H9 (cell line): ENCODE measurements at regions not wholly inside any gene's neighbourhood (a gene's known extent, or its start where the extent isn't known, plus 50 kb on each side); places are given as distances from the start of the nearest gene placed in this dataset.

Experiments
- DNase-seq: peaks from one replicate; pipeline ENCODE4 v3.0.0-alpha.2; 2017
- H2AFZ ChIP-seq: one replicate; pipeline ENCODE4 v1.6.1; 2013; ENCODE audit warnings: mild to moderate bottlenecking, low read length, control low read depth, moderate library complexity
- H2AK5ac ChIP-seq: 2 replicates; pipeline ENCODE4 v1.6.1; 2013; ENCODE audit warnings: low read length, control low read depth, mixed read lengths; ENCODE audit not compliant: insufficient read length
- H2BK120ac ChIP-seq: one replicate; pipeline ENCODE4 v1.6.1; 2013; ENCODE audit warnings: low read depth, mild to moderate bottlenecking, low read length, control low read depth, inconsistent platforms; ENCODE audit not compliant: poor library complexity, severe bottlenecking
- H2BK12ac ChIP-seq: 2 replicates; pipeline ENCODE4 v1.6.1; 2013; ENCODE audit warnings: low read length, control low read depth, mixed read lengths, low read depth; ENCODE audit not compliant: insufficient read length
- H2BK15ac ChIP-seq: 2 replicates; pipeline ENCODE4 v1.6.1; 2013; ENCODE audit warnings: low read depth, low read length, control low read depth
- H2BK20ac ChIP-seq: one replicate; pipeline ENCODE4 v1.6.1; 2013; ENCODE audit warnings: low read depth, mild to moderate bottlenecking, low read length, control low read depth, inconsistent platforms; ENCODE audit not compliant: poor library complexity, severe bottlenecking
- H2BK5ac ChIP-seq: 2 replicates; pipeline ENCODE4 v1.6.1; 2013; ENCODE audit warnings: low read length, control low read depth, mixed read lengths; ENCODE audit not compliant: insufficient read length
- H3K14ac ChIP-seq: 2 replicates; pipeline ENCODE4 v1.6.1; 2013; ENCODE audit warnings: low read length, control low read depth; ENCODE audit not compliant: insufficient read depth
- H3K18ac ChIP-seq: 2 replicates; pipeline ENCODE4 v1.6.1; 2013; ENCODE audit warnings: low read depth, mild to moderate bottlenecking, mixed read lengths, low read length, control low read depth; ENCODE audit not compliant: insufficient read length
- H3K23ac ChIP-seq: 2 replicates; pipeline ENCODE4 v1.6.1; 2013; ENCODE audit warnings: low read length, control low read depth, mixed read lengths, low read depth; ENCODE audit not compliant: insufficient read length
- H3K23me2 ChIP-seq: 2 replicates; pipeline ENCODE4 v1.6.1; 2013; ENCODE audit warnings: low read depth, mild to moderate bottlenecking, mixed read lengths, low read length, control low read depth; ENCODE audit not compliant: insufficient read length, poor library complexity, severe bottlenecking
- H3K27ac ChIP-seq: 2 replicates; pipeline ENCODE4 v1.5.1; 2013; ENCODE audit warnings: low read length, control low read depth, mixed read lengths, low read depth; ENCODE audit not compliant: insufficient read length
- H3K27me3 ChIP-seq: 2 replicates; pipeline ENCODE4 v1.6.1; 2013; ENCODE audit warnings: low read length, control low read depth, inconsistent platforms; ENCODE audit not compliant: insufficient read depth
- H3K4ac ChIP-seq: 2 replicates; pipeline ENCODE4 v1.6.1; 2013; ENCODE audit warnings: low read depth, mild to moderate bottlenecking, control low read depth, inconsistent platforms, low read length, moderate library complexity
- H3K4me1 ChIP-seq: 2 replicates; pipeline ENCODE4 v1.6.1; 2013; ENCODE audit warnings: low read length, control low read depth, inconsistent platforms; ENCODE audit not compliant: insufficient read depth
- H3K4me2 ChIP-seq: 2 replicates; pipeline ENCODE4 v1.6.1; 2013; ENCODE audit warnings: low read length, control low read depth, mixed read lengths; ENCODE audit not compliant: insufficient read length, insufficient read depth
- H3K56ac ChIP-seq: 2 replicates; pipeline ENCODE4 v1.6.1; 2013; ENCODE audit warnings: low read depth, mild to moderate bottlenecking, mixed read lengths, low read length, control low read depth; ENCODE audit not compliant: insufficient read length
- H3K79me1 ChIP-seq: 2 replicates; pipeline ENCODE4 v1.6.1; 2013; ENCODE audit warnings: low read depth, mild to moderate bottlenecking, moderate library complexity, low read length, control low read depth, inconsistent platforms; ENCODE audit not compliant: insufficient read depth, poor library complexity, severe bottlenecking
- H3K79me2 ChIP-seq: 2 replicates; pipeline ENCODE4 v1.6.1; 2013; ENCODE audit warnings: low read length, control low read depth, inconsistent platforms; ENCODE audit not compliant: insufficient read depth
- H3K9ac ChIP-seq: 2 replicates; pipeline ENCODE4 v1.6.1; 2013; ENCODE audit warnings: low read length, control low read depth, mixed read lengths; ENCODE audit not compliant: insufficient read length; ENCODE audit errors: extremely low read depth
- H3K9me3 ChIP-seq: one replicate; pipeline ENCODE4 v1.6.1; 2013; ENCODE audit warnings: low read depth, low read length, inconsistent platforms; ENCODE audit not compliant: control insufficient read depth
- H3T11ph ChIP-seq: one replicate; pipeline ENCODE4 v1.6.1; 2013; ENCODE audit warnings: mild to moderate bottlenecking, low read length, control low read depth, inconsistent platforms
- H4K20me1 ChIP-seq: one replicate; pipeline ENCODE4 v1.6.1; 2013; ENCODE audit not compliant: control insufficient read depth, insufficient read length, insufficient read depth
- H4K5ac ChIP-seq: 2 replicates; pipeline ENCODE4 v1.6.1; 2013; ENCODE audit warnings: low read depth, mild to moderate bottlenecking, mixed read lengths, low read length, control low read depth; ENCODE audit not compliant: insufficient read length
- H4K8ac ChIP-seq: replicated peaks from 2 replicates; pipeline ENCODE4 v1.6.1; 2013; ENCODE audit warnings: low read length, control low read depth, mixed read lengths, low read depth; ENCODE audit not compliant: insufficient read length
- H4K91ac ChIP-seq: 2 replicates; pipeline ENCODE4 v1.6.1; 2013; ENCODE audit warnings: low read depth, mild to moderate bottlenecking, moderate library complexity, mixed read lengths, low read length, control low read depth; ENCODE audit not compliant: insufficient read length
- H3K27ac Mint-ChIP-seq, 3 experiments: 2 replicates in 2 of 3; 3 replicates in 1 of 3; pipeline ENCODE4 v1.8.0; 2020 to 2021; ENCODE audit warnings: mixed read lengths in 3 of 3, mild to moderate bottlenecking in 1 of 3, moderate library complexity in 1 of 3
- H3K27me3 Mint-ChIP-seq: 2 replicates; pipeline ENCODE4 v1.8.0; 2021; ENCODE audit warnings: low read depth, mild to moderate bottlenecking, moderate library complexity, mixed read lengths
- H3K36me3 Mint-ChIP-seq, 3 experiments: 2 replicates in 2 of 3; 3 replicates in 1 of 3; pipeline ENCODE4 v1.8.0; 2020 to 2021; ENCODE audit warnings: low read depth in 3 of 3, mixed read lengths in 3 of 3; ENCODE audit not compliant: insufficient read depth in 1 of 3
- H3K4me1 Mint-ChIP-seq, 2 experiments: 2 replicates each; pipeline ENCODE4 v1.8.0; 2020; ENCODE audit warnings: mixed read lengths in 2 of 2
- H3K4me3 Mint-ChIP-seq, 2 experiments: 2 replicates in 1 of 2; 3 replicates in 1 of 2; pipeline ENCODE4 v1.8.0; 2020 to 2021; ENCODE audit warnings: mild to moderate bottlenecking in 2 of 2, mixed read lengths in 2 of 2, moderate library complexity in 1 of 2
- H3K9me3 Mint-ChIP-seq, 2 experiments: 2 replicates in 1 of 2; 3 replicates in 1 of 2; pipeline ENCODE4 v1.8.0; 2020; ENCODE audit warnings: mild to moderate bottlenecking in 2 of 2, mixed read lengths in 2 of 2, moderate library complexity in 1 of 2
- CTCF ChIP-seq: fragments of 200-600 bp; sonication (generic); conservative IDR thresholded peaks from 3 replicates; pipeline ENCODE4 v1.8.0; 2021; ENCODE audit warnings: antibody characterized with exemption, mild to moderate bottlenecking
- WGBS: extraction: QIAGEN DNeasy Blood & Tissue Kit; methylation state at CpG from one replicate; pipeline ENCODE4 v1.1.7; 2013; ENCODE audit warnings: missing lambda C conversion rate, low lambda C conversion rate, mixed read lengths; ENCODE audit not compliant: insufficient read length; ENCODE audit errors: extremely low coverage; 5-methylcytosine and 5-hydroxymethylcytosine counted together

GRCh38 chr5:89450149-89450538, 567.2 kb upstream of the MEF2C start:
- DNase-seq: no peak
- H3K4ac ChIP-seq: no peak overlapping the region
- H3K4me2 ChIP-seq: no peak overlapping the region
- H3K4me1 ChIP-seq: peaks cover 2% of the 10 kb centered on the region; the same call in 1 of the 2 replicates
- no peak overlapping the region for H3T11ph ChIP-seq
- no peak overlapping the region for H2BK120ac ChIP-seq
- no peak overlapping the region for H3K56ac ChIP-seq
- H3K27me3 ChIP-seq: no peaks in the 10 kb centered on the region
- no peaks in the 10 kb centered on the region for H3K9me3 Mint-ChIP-seq
- H3K36me3 Mint-ChIP-seq: no peaks in the 10 kb centered on the region
- no peak overlapping the region for H3K4me3 Mint-ChIP-seq
- no peak overlapping the region for H3K14ac ChIP-seq
- H2AK5ac ChIP-seq: no peak overlapping the region
- no peak overlapping the region for H2BK20ac ChIP-seq
- peaks cover 42 to 46% of the 10 kb centered on the region in 2 experiments for H3K4me1 Mint-ChIP-seq
- H2BK12ac ChIP-seq: no peak overlapping the region
- H3K27ac ChIP-seq: no peak overlapping the region
- no peaks in the 10 kb centered on the region for H3K79me1 ChIP-seq
- no peak overlapping the region for H2BK15ac ChIP-seq
- no peak overlapping the region for H3K9ac ChIP-seq
- no peak overlapping the region for H4K8ac ChIP-seq
- H3K23ac ChIP-seq: no peak overlapping the region
- H4K91ac ChIP-seq: no peak overlapping the region
- no peak for TF ChIP-seq CTCF
- WGBS: no CpG with 5 or more reads among the region's 1 CpG
- H4K20me1 ChIP-seq: no peaks in the 10 kb centered on the region
- no peak overlapping the region for H2BK5ac ChIP-seq
- H3K27ac Mint-ChIP-seq: peak overlapping the region; percentile 64 to 86 (median 71); a peak in 3 of 7 replicates
- no peaks in the 10 kb centered on the region for H3K27me3 Mint-ChIP-seq
- no peak overlapping the region for H3K18ac ChIP-seq
- H3K9me3 ChIP-seq: no peaks in the 10 kb centered on the region
- no peaks in the 10 kb centered on the region for H3K79me2 ChIP-seq
- H4K5ac ChIP-seq: no peak overlapping the region
- no peaks in the 10 kb centered on the region for H3K23me2 ChIP-seq
- no peak overlapping the region for H2AFZ ChIP-seq
